SU-DHL-6 (cell line): ENCODE measurements at regions not wholly inside any gene's neighbourhood (a gene's known extent, or its start where the extent isn't known, plus 50 kb on each side); places are given as distances from the start of the nearest gene placed in this dataset.

ENCODE experiments used
- H2AFZ ChIP-seq: fragments of 200-600 bp; sonication (generic); 2 replicates; pipeline ENCODE4 v1.6.1; 2014; ENCODE audit warnings: low read depth, mild to moderate bottlenecking, moderate library complexity, mixed read lengths, antibody characterized with exemption, low read length; ENCODE audit not compliant: severe bottlenecking
- H3F3A ChIP-seq: fragments of 200-600 bp; shearing (Covaris generic); 2 replicates; pipeline ENCODE4 v1.6.0; 2016; ENCODE audit warnings: antibody characterized with exemption, mild to moderate bottlenecking; ENCODE audit not compliant: insufficient read depth
- H3K27ac ChIP-seq: fragments of 200-600 bp; sonication (generic); 2 replicates; pipeline ENCODE4 v1.5.1; 2016; ENCODE audit warnings: low read depth, mild to moderate bottlenecking, low read length, moderate library complexity, mixed read lengths
- H3K27me3 ChIP-seq: fragments of 200-600 bp; sonication (generic), shearing (Covaris generic); 2 replicates; pipeline ENCODE4 v1.6.0; 2014; ENCODE audit warnings: mild to moderate bottlenecking, low read length
- H3K36me3 ChIP-seq: fragments of 200-600 bp; sonication (generic); 2 replicates; pipeline ENCODE4 v1.6.1; 2014; ENCODE audit warnings: mild to moderate bottlenecking, low read length, mixed read lengths
- H3K4me2 ChIP-seq: fragments of 300-600, 200-600 bp; shearing (Covaris generic), sonication (generic); 2 replicates; pipeline ENCODE4 v1.6.0; 2014; ENCODE audit warnings: low read length, low read depth, mild to moderate bottlenecking; ENCODE audit not compliant: poor library complexity, severe bottlenecking
- H3K4me3 ChIP-seq: fragments of 200-600 bp; sonication (generic); 2 replicates; pipeline ENCODE4 v1.5.1; 2014; ENCODE audit warnings: antibody characterized with exemption, low read length, mild to moderate bottlenecking, mixed read lengths; ENCODE audit not compliant: insufficient read depth, poor library complexity, severe bottlenecking
- H3K79me2 ChIP-seq: fragments of 200-600 bp; sonication (generic); 2 replicates; pipeline ENCODE4 v1.6.1; 2014; ENCODE audit warnings: mild to moderate bottlenecking, low read length, moderate library complexity; ENCODE audit not compliant: insufficient read depth
- H3K9ac ChIP-seq: fragments of 200-600 bp; sonication (generic); 2 replicates; pipeline ENCODE4 v1.7.0; 2014; ENCODE audit warnings: mild to moderate bottlenecking, low read length
- H3K9me2 ChIP-seq: fragments of 200-600 bp; sonication (generic); replicated peaks from 2 replicates; pipeline ENCODE4 v1.6.1; 2014; ENCODE audit warnings: low read length; ENCODE audit not compliant: insufficient read depth
- H3K9me3 ChIP-seq: fragments of 200-600 bp; sonication (generic); 2 replicates; pipeline ENCODE4 v1.6.1; 2014; ENCODE audit warnings: low read length, mixed read lengths; ENCODE audit not compliant: insufficient read depth
- H4K20me1 ChIP-seq: fragments of 200-600 bp; sonication (generic); 2 replicates; pipeline ENCODE4 v1.6.1; 2014; ENCODE audit warnings: low read depth, mild to moderate bottlenecking, antibody characterized with exemption, low read length, moderate library complexity, mixed read lengths
- CTCF ChIP-seq: fragments of 200-600 bp; sonication (generic); IDR thresholded peaks from one replicate; pipeline ENCODE4 v1.5.1; 2017; ENCODE audit warnings: antibody characterized with exemption, mild to moderate bottlenecking, low read length, moderate library complexity; ENCODE audit not compliant: insufficient read depth, poor library complexity, severe bottlenecking
- EZH2phosphoT487 ChIP-seq: fragments of 200-600 bp; sonication (generic), shearing (Covaris generic); conservative IDR thresholded peaks from 2 replicates; pipeline ENCODE4 v1.6.1; 2018; ENCODE audit warnings: mild to moderate bottlenecking, antibody characterized with exemption, low read length, moderate library complexity, mixed read lengths

- Histone ChIP-seq H2AFZ (no peak overlapping the region), H3F3A (no peaks in the 10 kb centered on the region), H3K9me3 (no peaks in the 10 kb centered on the region), H3K36me3 (no peaks in the 10 kb centered on the region), H3K4me2 (no peak overlapping the region), H3K4me3 (no peak overlapping the region), H3K9ac (no peak overlapping the region), H3K9me2 (no peaks in the 10 kb centered on the region), H3K79me2 (no peaks in the 10 kb centered on the region), H4K20me1 (no peaks in the 10 kb centered on the region), H3K27ac (no peak overlapping the region), H3K27me3 (no peaks in the 10 kb centered on the region)
- TF ChIP-seq CTCF (no peak), EZH2phosphoT487 (no peak)
Observed at GRCh38 chr2:120969613-120970355, 234.1 kb downstream of the GLI2 start.

- Histone ChIP-seq H3K4me3 (no peak overlapping the region), H3K9me3 (no peaks in the 10 kb centered on the region), H3K4me2 (no peak overlapping the region), H2AFZ (no peak overlapping the region), H3K27me3 (no peaks in the 10 kb centered on the region), H3K9me2 (no peaks in the 10 kb centered on the region), H3K9ac (no peak overlapping the region), H3K36me3 (no peaks in the 10 kb centered on the region), H3K79me2 (no peaks in the 10 kb centered on the region), H4K20me1 (no peaks in the 10 kb centered on the region), H3K27ac (no peak overlapping the region), H3F3A (no peaks in the 10 kb centered on the region)
- TF ChIP-seq EZH2phosphoT487 = no peak
- no peak for TF ChIP-seq CTCF
Observed at GRCh38 chr2:120971866-120972265, 236.2 kb downstream of the GLI2 start.

- H3K36me3 ChIP-seq = no peaks in the 10 kb centered on the region
- TF ChIP-seq EZH2phosphoT487 (no peak), CTCF (no peak)
- H3F3A ChIP-seq = no peaks in the 10 kb centered on the region
- H3K27me3 ChIP-seq = no peaks in the 10 kb centered on the region
- no peaks in the 10 kb centered on the region for H3K9me3 ChIP-seq
- H3K27ac ChIP-seq = no peak overlapping the region
- H3K4me3 ChIP-seq = no peak overlapping the region
- no peak overlapping the region for H2AFZ ChIP-seq
- H3K79me2 ChIP-seq = no peaks in the 10 kb centered on the region
- no peaks in the 10 kb centered on the region for H4K20me1 ChIP-seq
- no peak overlapping the region for H3K4me2 ChIP-seq
- H3K9me2 ChIP-seq = no peaks in the 10 kb centered on the region
- no peak overlapping the region for H3K9ac ChIP-seq
Observed at GRCh38 chr2:120972286-120972685, 236.6 kb downstream of the GLI2 start.
